ENCODE measurements at regions not wholly inside any gene's neighbourhood (a gene's known extent, or its start where the extent isn't known, plus 50 kb on each side); places are given as distances from the start of the nearest gene placed in this dataset.
A peak's percentile ranks its signal among the peaks of the same experiment; 100 is the strongest.

GRCh38 chr2:118714118-118714517, 133.3 kb downstream of the EN1 start:
- Histone ChIP-seq H3K27ac (ENCODE audit: extremely low read depth, low read depth, low read length) (no peak overlapping the region), H3K36me3 (ENCODE audit: control insufficient read depth, insufficient read depth, low read length) (no peaks in the 10 kb centered on the region), H3K79me2 (ENCODE audit: control insufficient read depth, insufficient read depth, low read length) (no peaks in the 10 kb centered on the region), H3K9me3 (replicated peaks; ENCODE audit: control insufficient read depth, insufficient read depth, low read depth, low read length) (no peaks in the 10 kb centered on the region), H3K4me1 (replicated peaks in 1 of 2; ENCODE audit: control insufficient read depth in 2 of 2, insufficient read depth in 2 of 2, low read length in 2 of 2) (peaks cover 0 to 13% of the 10 kb centered on the region in 2 experiments; a peak in 4 of 5 replicates), H3K9ac (ENCODE audit: insufficient read depth in 1 of 2, low read depth in 2 of 2, low read length in 2 of 2) (no peak overlapping the region), H3K27me3 (ENCODE audit: control insufficient read depth in 2 of 2, insufficient read depth in 2 of 2, low read length in 2 of 2) (no peaks in the 10 kb centered on the region), H3K4me2 (ENCODE audit: insufficient read depth, low read length) (no peak overlapping the region), H3K9me1 (ENCODE audit: control insufficient read depth, insufficient read depth, low read length) (no peaks in the 10 kb centered on the region), H2AFZ (ENCODE audit: low read depth, low read length) (no peak overlapping the region), H4K20me1 (replicated peaks; ENCODE audit: control insufficient read depth, insufficient read depth, low read length) (no peaks in the 10 kb centered on the region), H3K4me3 (no peak overlapping the region)
- CTCF ChIA-PET (ENCODE audit: low intra/inter-chr PET ratio) = no interaction called here
- intact Hi-C loops (cut with micrococcal nuclease) = no loop called here
- DNase-seq (ENCODE audit: extremely low read depth in 1 of 4, low spot score in 3 of 4) = no peak
- TF ChIP-seq ZNF740 (CRISPR knock-in tag; IDR thresholded peaks at IDR 0.05) = peak; percentile 45; the same call in 1 of the 2 replicates
- TF ChIP-seq ZNF740 (tag; IDR thresholded peaks at IDR 0.05) = no peak
- no peak for TF ChIP-seq DPF2 (IDR thresholded peaks at IDR 0.05)
- TF ChIP-seq ZNF561 (CRISPR knock-in tag; conservative IDR thresholded peaks at IDR 0.05) = no peak
- peak; percentile 78 for TF ChIP-seq REST (IDR thresholded peaks at IDR 0.05; ENCODE audit: borderline replicate concordance)
- no peak for TF ChIP-seq REST (CRISPR knock-in tag; IDR thresholded peaks at IDR 0.05; ENCODE audit: low read depth)
- no peak for TF ChIP-seq PYGO2 (tag; IDR thresholded peaks at IDR 0.05)
- in situ Hi-C loops (cut with MboI) = no loop called here
- ATAC-seq = peak; percentile 47; the same call in 1 of the 3 replicates
- POLR2A ChIA-PET = interaction anchor here (0.8 to 1.2 kb wide), 2 partner anchors 10 to 22 kb away, joined by 4 to 5 read pairs; no protein-coding TSS in a partner anchor
- 32% methylated on average over 6 of the region's 6 CpGs for WGBS (ENCODE audit: insufficient coverage, low coverage, missing lambda C conversion rate)
- BruUV-seq (replicated peaks) = no TSS peak
- FAIRE-seq = no peak

Data from K562 (cell line).